ENCODE measurements at regions not wholly inside any gene's neighbourhood (a gene's known extent, or its start where the extent isn't known, plus 50 kb on each side); places are given as distances from the start of the nearest gene placed in this dataset.

DNA sequence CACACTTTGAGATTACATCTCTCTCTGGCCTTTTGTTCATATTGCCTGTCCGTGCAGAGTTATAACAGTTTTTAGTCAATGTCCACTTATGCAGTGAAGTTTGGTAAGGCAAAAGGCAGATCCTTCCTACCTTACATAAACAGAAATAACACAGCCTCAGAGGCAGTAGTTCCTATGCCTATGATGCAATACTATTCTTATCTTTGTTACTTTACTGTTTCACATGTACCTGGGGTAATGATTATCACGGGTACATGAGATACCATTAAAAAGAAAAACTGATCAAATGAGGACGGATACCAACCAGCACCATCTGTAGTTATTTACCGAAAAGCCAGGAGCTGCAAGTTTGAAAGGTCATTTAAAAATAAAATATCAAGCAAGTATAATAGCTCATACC lies 166.8 kb downstream of the BTC start:
- intact Hi-C loops (cut with micrococcal nuclease), result no loop called here
- Histone ChIP-seq H3K4me3 (no peak overlapping the region), H3K36me3 (no peaks in the 10 kb centered on the region), H3K27me3 (ENCODE audit: low read depth) (no peaks in the 10 kb centered on the region), H3K27ac (replicated peaks) (no peak overlapping the region), H3K9me3 (replicated peaks) (no peaks in the 10 kb centered on the region), H3K4me1 (peaks cover 4% of the 10 kb centered on the region)
- TF ChIP-seq, protein P1, sequence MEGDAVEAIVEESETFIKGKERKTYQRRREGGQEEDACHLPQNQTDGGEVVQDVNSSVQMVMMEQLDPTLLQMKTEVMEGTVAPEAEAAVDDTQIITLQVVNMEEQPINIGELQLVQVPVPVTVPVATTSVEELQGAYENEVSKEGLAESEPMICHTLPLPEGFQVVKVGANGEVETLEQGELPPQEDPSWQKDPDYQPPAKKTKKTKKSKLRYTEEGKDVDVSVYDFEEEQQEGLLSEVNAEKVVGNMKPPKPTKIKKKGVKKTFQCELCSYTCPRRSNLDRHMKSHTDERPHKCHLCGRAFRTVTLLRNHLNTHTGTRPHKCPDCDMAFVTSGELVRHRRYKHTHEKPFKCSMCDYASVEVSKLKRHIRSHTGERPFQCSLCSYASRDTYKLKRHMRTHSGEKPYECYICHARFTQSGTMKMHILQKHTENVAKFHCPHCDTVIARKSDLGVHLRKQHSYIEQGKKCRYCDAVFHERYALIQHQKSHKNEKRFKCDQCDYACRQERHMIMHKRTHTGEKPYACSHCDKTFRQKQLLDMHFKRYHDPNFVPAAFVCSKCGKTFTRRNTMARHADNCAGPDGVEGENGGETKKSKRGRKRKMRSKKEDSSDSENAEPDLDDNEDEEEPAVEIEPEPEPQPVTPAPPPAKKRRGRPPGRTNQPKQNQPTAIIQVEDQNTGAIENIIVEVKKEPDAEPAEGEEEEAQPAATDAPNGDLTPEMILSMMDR (IDR thresholded peaks at IDR 0.05; ENCODE audit: borderline replicate concordance), result no peak
- no peak for DNase-seq

DNA sequence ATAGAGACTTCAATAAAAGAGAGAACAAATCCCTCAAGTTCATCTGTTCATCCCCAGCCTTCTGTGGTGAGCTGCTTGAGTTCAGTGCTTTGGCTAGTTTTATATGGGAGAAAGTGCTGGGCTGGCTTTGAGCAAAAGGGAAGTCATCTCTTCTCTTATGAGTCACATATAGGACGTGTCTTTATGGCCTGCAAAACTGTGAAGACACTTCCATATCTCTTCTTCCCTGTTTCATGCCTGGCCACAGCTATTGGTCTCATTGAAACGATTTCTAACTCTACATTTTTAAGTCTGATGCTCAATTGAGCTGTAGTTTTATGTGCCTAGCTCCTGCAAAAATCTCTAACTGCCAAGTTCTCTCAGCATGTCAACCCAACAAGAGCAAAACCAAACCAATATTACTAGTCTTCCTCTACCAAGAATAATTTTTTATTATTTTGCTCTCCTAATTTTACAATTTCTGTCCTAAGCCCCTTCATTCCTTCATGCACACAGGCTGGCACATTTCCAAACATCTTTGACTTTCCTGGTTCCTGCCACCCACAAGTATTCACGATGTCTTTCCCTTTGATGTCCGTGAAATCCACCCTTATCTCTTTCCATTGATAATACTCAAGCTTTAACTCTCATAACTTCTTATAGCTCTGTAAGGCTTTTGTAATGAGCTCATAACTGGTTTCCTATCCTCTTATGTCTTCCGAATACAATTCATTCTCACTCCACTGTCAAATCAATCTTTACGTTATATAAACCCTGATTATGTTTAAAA lies 165.3 kb downstream of the BTC start:
- intact Hi-C loops (cut with micrococcal nuclease), result no loop called here
- Histone ChIP-seq H3K27me3 (ENCODE audit: low read depth) (no peaks in the 10 kb centered on the region), H3K36me3 (no peaks in the 10 kb centered on the region), H3K4me3 (no peak overlapping the region), H3K27ac (replicated peaks) (no peak overlapping the region), H3K4me1 (peaks cover 4% of the 10 kb centered on the region), H3K9me3 (replicated peaks) (no peaks in the 10 kb centered on the region)
- DNase-seq, result no peak
- TF ChIP-seq, protein P1 (IDR thresholded peaks at IDR 0.05; ENCODE audit: borderline replicate concordance), result no peak

DNA sequence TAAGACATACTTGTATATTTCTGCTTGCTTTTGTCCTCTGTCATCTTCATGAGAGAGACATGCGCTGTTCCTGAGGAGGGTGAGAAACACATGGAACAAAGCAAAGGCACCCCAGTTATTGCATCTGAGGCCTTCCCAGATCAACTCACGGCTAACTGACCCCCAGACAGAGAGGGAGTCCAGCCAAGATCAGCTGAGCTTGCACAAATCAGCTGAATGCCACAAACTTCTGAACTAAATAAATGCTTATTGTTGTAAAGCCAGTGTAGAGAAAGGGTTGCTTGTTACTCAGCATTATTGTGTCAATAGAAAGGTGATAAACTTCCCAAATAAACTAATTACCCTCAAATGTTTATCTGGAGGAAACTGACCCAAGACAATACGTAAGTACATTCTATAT lies 163.8 kb downstream of the BTC start:
- no peak overlapping the region for H3K4me3 ChIP-seq
- H3K27ac ChIP-seq (replicated peaks), result no peak overlapping the region
- no peak for DNase-seq
- no peaks in the 10 kb centered on the region for H3K27me3 ChIP-seq (ENCODE audit: low read depth)
- no peaks in the 10 kb centered on the region for H3K4me1 ChIP-seq
- no peaks in the 10 kb centered on the region for H3K36me3 ChIP-seq
- H3K9me3 ChIP-seq (replicated peaks), result no peaks in the 10 kb centered on the region
- intact Hi-C loops (cut with micrococcal nuclease), result no loop called here
- TF ChIP-seq, protein P1 (IDR thresholded peaks at IDR 0.05; ENCODE audit: borderline replicate concordance), result no peak

DNA sequence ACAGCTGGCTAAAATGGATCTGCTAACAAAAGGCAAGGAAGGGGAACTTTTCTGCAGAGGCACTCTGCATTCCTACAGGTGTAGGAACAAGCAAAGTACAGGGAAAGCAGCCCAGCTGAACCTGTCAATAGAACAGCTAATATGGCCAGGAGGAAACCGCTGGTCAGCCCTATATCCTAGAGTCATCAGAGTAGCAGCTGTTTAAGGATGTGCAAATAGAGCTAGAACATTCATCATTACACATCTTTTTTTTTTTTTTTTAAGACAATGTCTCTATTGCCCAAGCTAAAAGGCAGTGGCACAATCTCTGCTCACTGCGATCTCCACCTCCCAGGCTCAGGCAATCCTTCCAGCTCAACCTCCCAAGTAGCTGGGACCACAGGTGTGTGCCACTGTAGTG lies 163.0 kb downstream of the BTC start:
- Histone ChIP-seq H3K27me3 (ENCODE audit: low read depth) (no peaks in the 10 kb centered on the region), H3K36me3 (no peaks in the 10 kb centered on the region), H3K9me3 (replicated peaks) (no peaks in the 10 kb centered on the region), H3K27ac (replicated peaks) (no peak overlapping the region), H3K4me1 (no peaks in the 10 kb centered on the region), H3K4me3 (no peak overlapping the region)
- intact Hi-C loops (cut with micrococcal nuclease), result no loop called here
- DNase-seq, result no peak
- TF ChIP-seq, protein P1 (IDR thresholded peaks at IDR 0.05; ENCODE audit: borderline replicate concordance), result no peak

DNA sequence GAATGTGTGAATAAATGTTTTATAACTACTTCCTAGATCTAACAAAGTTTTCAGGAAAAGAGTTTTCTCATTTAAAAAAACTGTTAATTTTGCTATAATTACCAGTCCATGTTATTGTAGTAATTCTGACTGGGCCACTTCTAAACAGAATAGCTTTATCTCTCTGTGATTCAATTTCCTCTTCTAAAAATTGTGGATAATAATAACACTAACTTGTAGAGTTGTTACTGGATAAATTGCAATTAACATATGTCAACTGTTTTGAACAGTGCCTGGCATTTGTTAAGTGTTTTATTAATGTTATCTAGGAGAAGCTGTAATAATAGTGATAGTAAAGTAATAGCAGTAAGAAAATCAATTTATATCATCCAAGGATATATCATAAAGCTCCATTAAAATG lies 162.3 kb downstream of the BTC start:
- no peaks in the 10 kb centered on the region for H3K4me1 ChIP-seq
- intact Hi-C loops (cut with micrococcal nuclease), result no loop called here
- H3K36me3 ChIP-seq, result no peaks in the 10 kb centered on the region
- H3K4me3 ChIP-seq, result no peak overlapping the region
- TF ChIP-seq, protein P1 (IDR thresholded peaks at IDR 0.05; ENCODE audit: borderline replicate concordance), result no peak
- no peak overlapping the region for H3K27ac ChIP-seq (replicated peaks)
- no peak for DNase-seq
- H3K27me3 ChIP-seq (ENCODE audit: low read depth), result no peaks in the 10 kb centered on the region
- no peaks in the 10 kb centered on the region for H3K9me3 ChIP-seq (replicated peaks)
